GM21717 (cell line): ENCODE measurements at regions not wholly inside any gene's neighbourhood (a gene's known extent, or its start where the extent isn't known, plus 50 kb on each side); places are given as distances from the start of the nearest gene placed in this dataset.
"Not testable (repeated sequence)": the region's sequence is repeated elsewhere in the genome, so short reads cannot be mapped to it uniquely, and the experiment has no call there.

Source experiments
- ATAC-seq: cut with Tn5 transposase; IDR thresholded peaks from one replicate; pipeline ENCODE4 v1.9.1; 2021; ENCODE audit warnings: mild to moderate bottlenecking, moderate library complexity; ENCODE audit not compliant: unreplicated experiment

DNA sequence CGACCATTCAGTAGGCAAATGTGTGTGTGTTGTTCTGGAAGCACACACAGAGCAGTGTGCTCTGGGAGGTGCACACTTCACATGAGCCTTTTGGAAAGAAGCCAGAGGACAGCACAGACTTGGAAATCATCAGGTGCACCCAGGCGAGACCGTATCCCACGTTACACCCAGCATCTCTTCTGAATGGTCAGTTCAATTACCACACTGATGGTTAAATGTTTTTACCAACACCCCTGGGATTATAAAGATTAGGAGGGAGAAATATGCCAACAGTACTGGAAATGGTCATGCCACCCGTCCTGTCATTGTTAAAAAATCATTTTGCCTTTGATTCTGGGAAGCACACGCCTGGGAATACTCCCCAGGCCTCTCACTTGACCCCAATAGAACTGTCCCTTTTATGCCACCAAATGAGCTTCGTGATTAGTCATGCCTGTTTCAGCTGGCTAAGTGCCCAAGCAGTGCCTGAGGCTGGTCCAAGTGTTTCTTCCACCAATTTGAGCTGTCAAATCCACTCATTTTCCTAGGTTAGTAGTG, 183.7 kb downstream of the NRP2 start:
- no peak for ATAC-seq

DNA sequence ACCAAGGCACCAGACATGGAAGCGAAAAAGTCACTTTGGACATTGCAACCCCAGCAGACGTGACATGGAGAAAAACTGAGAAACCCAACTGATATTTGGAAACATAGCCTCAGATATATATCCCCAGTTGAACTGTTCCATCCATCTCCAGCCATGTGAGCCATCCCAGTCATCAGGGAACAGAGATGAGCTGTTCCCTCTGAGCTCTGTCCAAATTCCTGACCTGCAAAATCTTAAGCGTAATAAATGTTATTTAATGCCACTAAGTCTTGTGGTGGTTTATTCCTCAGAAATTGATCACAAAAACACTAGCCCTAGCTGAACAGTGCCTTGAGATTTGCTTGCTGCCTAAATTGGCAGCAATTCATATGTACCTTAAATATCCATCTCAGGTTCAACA, 182.8 kb downstream of the NRP2 start:
- ATAC-seq, result no peak

- no peak for ATAC-seq
Observed at GRCh38 chr2:205864491-205864890, 182.2 kb downstream of the NRP2 start.

DNA sequence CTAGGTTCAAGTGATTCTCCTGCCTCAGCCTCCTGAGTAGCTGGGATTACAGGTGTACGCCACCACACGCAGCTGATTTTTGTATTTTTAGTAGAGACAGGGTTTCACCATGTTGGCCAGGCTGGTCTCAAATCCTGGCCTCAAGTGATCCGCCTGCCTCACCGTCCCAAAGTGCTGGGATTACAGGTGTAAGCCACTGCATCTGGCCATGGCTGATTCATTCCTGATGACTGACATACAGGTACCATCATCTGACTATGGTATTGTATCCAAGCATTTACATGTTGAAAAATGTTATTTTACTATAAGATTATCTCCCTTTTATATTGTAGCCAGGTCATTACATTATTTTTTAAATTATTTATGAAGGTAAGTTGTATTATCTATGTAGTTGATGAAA, 180.5 kb downstream of the NRP2 start:
- not testable (repeated sequence) for ATAC-seq

GRCh38 chr2:205860885-205861284, 178.6 kb downstream of the NRP2 start:
- ATAC-seq, result no peak

DNA sequence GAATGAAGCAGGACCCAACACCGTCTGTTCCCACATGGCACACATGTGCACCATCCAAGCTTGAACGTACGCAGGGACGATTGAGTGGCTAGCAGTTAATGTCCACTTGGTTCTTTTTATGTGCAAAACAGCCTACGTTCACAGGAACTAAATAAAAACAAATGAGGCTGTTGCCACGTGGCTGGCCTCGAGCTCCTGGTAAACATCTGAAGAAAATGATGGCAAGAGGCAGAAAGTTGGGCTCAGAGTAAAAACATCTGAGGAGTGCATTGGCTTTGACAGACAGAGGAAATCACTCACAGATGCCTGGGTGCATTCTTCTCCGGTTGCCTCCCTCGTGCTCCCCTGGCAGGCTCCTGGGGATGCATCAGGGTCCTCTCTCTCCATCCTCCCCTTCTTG, 177.9 kb downstream of the NRP2 start:
- no peak for ATAC-seq

GRCh38 chr2:205858881-205859441, 176.7 kb downstream of the NRP2 start:
- ATAC-seq, result peak; percentile 56

GRCh38 chr2:205858275-205858674, 176.0 kb downstream of the NRP2 start:
- no peak for ATAC-seq

- ATAC-seq, result peak; percentile 75
Observed at GRCh38 chr2:205857520-205858237, 175.4 kb downstream of the NRP2 start.

GRCh38 chr2:205852457-205852856, 170.2 kb downstream of the NRP2 start:
- ATAC-seq, result no peak

DNA sequence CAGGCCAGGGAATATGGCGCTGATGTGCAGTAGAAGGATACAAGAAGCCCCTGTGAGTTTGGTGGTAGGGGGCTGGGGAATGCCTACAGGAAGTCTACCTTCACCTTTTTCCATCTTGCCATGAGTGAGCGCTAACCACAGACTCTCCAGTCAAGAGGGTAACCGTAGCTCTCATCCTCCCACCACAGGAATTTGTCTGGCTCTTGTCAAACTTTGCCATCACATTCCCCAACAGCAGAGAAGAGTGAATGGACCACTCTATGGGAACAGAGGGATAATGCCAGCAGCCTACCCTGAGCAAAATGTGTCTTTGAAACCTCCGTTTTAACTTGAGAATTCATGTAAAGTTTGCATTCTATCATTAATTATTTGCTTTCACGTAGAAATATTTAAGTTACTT, 168.3 kb downstream of the NRP2 start:
- no peak for ATAC-seq

DNA sequence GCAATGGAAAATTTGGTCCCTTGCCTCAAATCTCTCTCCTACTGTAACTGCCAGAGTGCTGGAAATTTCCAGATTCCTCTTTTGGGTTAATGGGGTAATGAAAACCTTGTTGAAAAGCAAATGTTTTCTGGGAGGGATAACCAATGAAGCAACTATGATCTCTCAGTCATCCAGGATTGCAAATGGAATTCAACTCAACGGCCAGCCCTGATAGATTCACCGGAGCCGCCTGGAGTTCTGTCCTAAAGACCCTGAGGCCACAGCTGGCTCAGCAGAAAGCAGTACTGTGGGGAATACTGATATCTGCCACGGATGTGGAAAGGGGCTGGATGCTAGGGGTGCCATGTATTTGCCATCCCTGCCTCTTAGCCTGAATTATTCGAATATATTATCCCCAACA, 167.8 kb downstream of the NRP2 start:
- ATAC-seq, result no peak

- no peak for ATAC-seq
Observed at GRCh38 chr2:205849136-205849535, 166.8 kb downstream of the NRP2 start.

DNA sequence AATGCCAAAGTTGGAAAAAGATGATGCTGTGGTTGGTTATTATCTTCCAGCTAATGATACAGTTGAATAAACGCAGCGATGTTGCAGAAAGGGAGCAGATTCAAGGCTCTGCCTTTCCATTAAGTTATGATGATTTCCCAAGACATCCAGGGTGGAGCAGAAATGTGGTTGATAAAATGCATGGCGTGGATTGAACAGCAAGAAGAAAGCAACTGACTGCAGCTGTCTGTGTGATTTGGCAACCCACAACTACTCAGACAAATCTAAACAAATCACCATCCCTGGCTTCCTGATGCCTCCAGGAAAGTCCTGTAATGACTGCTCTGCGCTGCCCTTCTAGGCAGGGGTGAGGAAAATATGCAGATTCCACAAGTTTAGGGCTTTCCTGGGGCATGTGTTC, 166.3 kb downstream of the NRP2 start:
- ATAC-seq, result no peak
